GM10266 (cell line): ENCODE measurements at regions not wholly inside any gene's neighbourhood (a gene's known extent, or its start where the extent isn't known, plus 50 kb on each side); places are given as distances from the start of the nearest gene placed in this dataset.

Experiments
- DNase-seq: peaks from one replicate; pipeline ENCODE4 v3.0.0; 2012; ENCODE audit errors: extremely low spot score
- CTCF ChIP-seq: IDR thresholded peaks from 2 replicates; pipeline ENCODE4 v1.5.1; 2012; ENCODE audit warnings: mild to moderate bottlenecking, low read depth; ENCODE audit not compliant: control insufficient read depth, insufficient read depth; ENCODE audit errors: missing control alignments

GRCh38 chr1:80987106-80987505 lies 813.6 kb upstream of the ADGRL2 start:
- DNase-seq = no peak
- no peak for TF ChIP-seq CTCF

- DNase-seq = no peak
- TF ChIP-seq CTCF = no peak
These were observed 817.9 kb upstream of the ADGRL2 start for GRCh38 chr1:80982831-80983230.

- no peak for TF ChIP-seq CTCF
- no peak for DNase-seq
These were observed 827.6 kb upstream of the ADGRL2 start for GRCh38 chr1:80973101-80973500.

GRCh38 chr1:80966266-80966665 lies 834.5 kb upstream of the ADGRL2 start:
- TF ChIP-seq CTCF = no peak

GRCh38 chr1:80962564-80962963 lies 838.2 kb upstream of the ADGRL2 start:
- TF ChIP-seq CTCF = no peak
- DNase-seq = no peak

More at GRCh38 chr1:80966266-80966665, 834.5 kb upstream of the ADGRL2 start:
- no peak for DNase-seq

- TF ChIP-seq CTCF = no peak
- no peak for DNase-seq
These were observed 839.1 kb upstream of the ADGRL2 start for GRCh38 chr1:80961464-80962190.

GRCh38 chr1:80933346-80933745 lies 867.4 kb upstream of the ADGRL2 start:
- no peak for DNase-seq
- no peak for TF ChIP-seq CTCF
